IPS-18a (cell line): ENCODE measurements at regions not wholly inside any gene's neighbourhood (a gene's known extent, or its start where the extent isn't known, plus 50 kb on each side); places are given as distances from the start of the nearest gene placed in this dataset.

Experiments used
- H3K27ac ChIP-seq: one replicate; pipeline ENCODE4 v1.5.1; 2013; ENCODE audit warnings: low read length
- H3K27me3 ChIP-seq: one replicate; pipeline ENCODE4 v1.6.1; 2013; ENCODE audit warnings: mild to moderate bottlenecking, low read length; ENCODE audit not compliant: control insufficient read depth, insufficient read depth
- H3K36me3 ChIP-seq: one replicate; pipeline ENCODE4 v1.6.1; 2013; ENCODE audit warnings: low read depth, low read length; ENCODE audit not compliant: control insufficient read depth
- H3K4me1 ChIP-seq: one replicate; pipeline ENCODE4 v1.6.1; 2013; ENCODE audit warnings: low read depth, low read length; ENCODE audit not compliant: control insufficient read depth
- H3K4me3 ChIP-seq: one replicate; pipeline ENCODE4 v1.5.1; 2013; ENCODE audit warnings: low read length
- H3K9ac ChIP-seq: one replicate; pipeline ENCODE4 v1.6.1; 2013; ENCODE audit warnings: mild to moderate bottlenecking, low read length, moderate library complexity
- H3K9me3 ChIP-seq: one replicate; pipeline ENCODE4 v1.6.1; 2013; ENCODE audit warnings: low read depth, low read length; ENCODE audit not compliant: control insufficient read depth

DNA sequence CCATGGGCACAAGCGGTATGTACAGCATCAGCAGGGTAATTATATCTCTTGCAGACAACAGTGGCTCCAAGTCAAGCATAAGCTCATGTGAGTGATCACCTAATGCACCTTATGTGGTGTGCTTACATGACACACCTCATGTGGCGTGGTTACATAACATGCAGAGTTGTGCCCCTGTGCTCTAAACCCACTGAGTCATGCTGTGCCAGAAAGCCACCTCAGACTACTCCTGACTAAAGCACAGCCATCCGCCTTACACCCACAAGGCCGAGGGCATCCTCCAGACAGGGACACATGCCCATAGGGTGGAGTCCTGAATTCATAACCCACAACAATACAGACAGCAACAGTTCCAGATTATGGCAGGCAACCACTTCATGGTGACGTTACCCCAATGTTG, 163.7 kb upstream of the SLC30A5 start:
- H3K4me1 ChIP-seq = peaks cover under 1% of the 10 kb centered on the region
- no peak overlapping the region for H3K9ac ChIP-seq
- no peaks in the 10 kb centered on the region for H3K27me3 ChIP-seq
- H3K4me3 ChIP-seq = no peak overlapping the region
- no peaks in the 10 kb centered on the region for H3K36me3 ChIP-seq
- H3K27ac ChIP-seq = no peak overlapping the region
- peaks cover 26% of the 10 kb centered on the region for H3K9me3 ChIP-seq

DNA sequence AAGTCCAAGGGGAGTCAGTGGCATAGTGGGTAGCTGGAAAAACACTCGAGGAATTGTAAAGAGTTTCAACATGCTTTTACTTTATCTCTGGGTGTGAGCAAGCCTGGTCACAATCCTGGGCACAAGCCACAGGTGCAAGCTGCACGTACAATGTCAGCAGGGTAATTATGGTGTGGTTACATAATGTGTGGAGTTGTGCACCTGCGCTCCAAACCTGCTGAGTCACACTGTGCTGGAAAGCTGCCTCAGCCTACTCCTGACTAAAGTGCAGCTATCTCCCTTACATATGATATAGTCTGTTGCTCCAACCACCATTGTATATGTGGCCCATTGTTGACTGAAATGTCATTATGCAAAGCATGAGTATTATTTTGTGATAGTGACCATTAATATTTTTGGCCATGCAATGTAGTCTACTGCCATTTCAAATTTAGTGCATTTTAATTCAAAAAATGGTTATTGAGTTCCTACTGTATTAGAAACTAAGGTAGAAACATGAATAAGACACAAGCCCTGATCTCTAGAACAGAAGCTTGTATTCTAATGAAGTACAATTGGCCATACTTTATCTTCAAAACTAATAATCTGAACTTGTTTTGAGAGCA, 160.9 kb upstream of the SLC30A5 start:
- Histone ChIP-seq H3K4me3 (no peak overlapping the region), H3K36me3 (no peaks in the 10 kb centered on the region), H3K27ac (no peak overlapping the region), H3K4me1 (no peaks in the 10 kb centered on the region), H3K27me3 (no peaks in the 10 kb centered on the region), H3K9ac (no peak overlapping the region), H3K9me3 (peaks cover 26% of the 10 kb centered on the region)

DNA sequence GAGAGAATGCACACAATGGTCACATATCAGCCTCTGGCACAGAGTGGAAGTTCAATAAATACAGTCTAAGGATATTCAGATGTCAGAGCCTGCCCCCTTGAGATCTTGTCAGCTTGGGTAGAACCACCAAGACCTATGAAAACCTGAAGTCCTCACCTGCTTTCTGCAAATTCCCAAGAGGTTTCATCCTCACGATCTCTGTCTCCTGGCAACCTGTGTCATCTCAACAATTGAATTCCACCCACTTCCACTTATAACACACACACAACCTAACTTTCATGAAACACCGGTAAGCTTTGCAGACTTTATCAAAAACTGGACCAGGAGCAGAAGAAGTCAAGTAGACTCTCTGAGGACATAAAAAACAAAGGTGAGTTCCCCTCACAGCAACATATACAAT, 151.6 kb upstream of the SLC30A5 start:
- no peak overlapping the region for H3K27ac ChIP-seq
- H3K9ac ChIP-seq = no peak overlapping the region
- H3K4me1 ChIP-seq = no peaks in the 10 kb centered on the region
- H3K27me3 ChIP-seq = no peaks in the 10 kb centered on the region
- H3K9me3 ChIP-seq = no peaks in the 10 kb centered on the region
- H3K36me3 ChIP-seq = no peaks in the 10 kb centered on the region
- no peak overlapping the region for H3K4me3 ChIP-seq

DNA sequence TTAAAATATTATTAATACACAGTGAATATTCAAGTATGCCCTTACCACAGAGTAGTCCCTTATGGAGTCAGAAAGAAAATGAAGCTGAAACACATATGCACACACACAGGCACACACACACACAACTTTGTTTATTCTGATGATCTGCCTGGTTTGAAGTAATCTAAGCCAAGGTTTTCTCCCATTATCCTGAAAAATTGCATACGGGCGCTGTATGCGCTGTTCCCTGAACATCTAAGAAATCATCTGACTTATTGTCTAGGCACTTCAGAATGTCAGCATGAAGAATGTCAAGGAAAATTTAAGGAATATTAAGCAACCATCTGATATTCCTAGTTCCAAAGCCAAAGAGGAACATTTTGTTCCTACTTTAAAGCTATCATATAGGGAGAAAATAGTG, 147.1 kb upstream of the SLC30A5 start:
- H3K4me1 ChIP-seq = peaks cover 3% of the 10 kb centered on the region
- no peak overlapping the region for H3K27ac ChIP-seq
- no peak overlapping the region for H3K4me3 ChIP-seq
- H3K36me3 ChIP-seq = no peaks in the 10 kb centered on the region
- H3K9ac ChIP-seq = no peak overlapping the region
- no peaks in the 10 kb centered on the region for H3K27me3 ChIP-seq
- H3K9me3 ChIP-seq = no peaks in the 10 kb centered on the region

DNA sequence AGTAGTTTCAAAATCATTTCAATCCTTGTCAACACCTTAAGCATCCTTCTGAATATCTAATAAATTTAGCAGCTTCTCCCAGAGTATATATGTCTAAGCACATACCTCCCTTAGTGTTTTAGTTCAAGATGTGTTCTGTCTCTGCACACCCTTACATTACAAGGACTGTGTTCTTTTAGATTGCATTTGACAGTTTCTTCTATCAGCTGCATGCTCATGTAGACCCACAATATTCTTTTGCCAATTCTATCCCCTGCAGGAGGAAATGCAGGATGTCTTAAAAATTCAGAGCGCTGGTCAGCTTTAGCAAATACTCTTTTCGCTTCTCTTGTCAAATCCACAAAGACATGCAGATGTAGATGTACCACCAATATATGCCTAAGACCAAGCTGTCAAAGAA, 145.8 kb upstream of the SLC30A5 start:
- H3K4me1 ChIP-seq = peaks cover 3% of the 10 kb centered on the region
- H3K27ac ChIP-seq = no peak overlapping the region
- H3K27me3 ChIP-seq = no peaks in the 10 kb centered on the region
- H3K9me3 ChIP-seq = no peaks in the 10 kb centered on the region
- no peak overlapping the region for H3K4me3 ChIP-seq
- no peaks in the 10 kb centered on the region for H3K36me3 ChIP-seq
- H3K9ac ChIP-seq = no peak overlapping the region

DNA sequence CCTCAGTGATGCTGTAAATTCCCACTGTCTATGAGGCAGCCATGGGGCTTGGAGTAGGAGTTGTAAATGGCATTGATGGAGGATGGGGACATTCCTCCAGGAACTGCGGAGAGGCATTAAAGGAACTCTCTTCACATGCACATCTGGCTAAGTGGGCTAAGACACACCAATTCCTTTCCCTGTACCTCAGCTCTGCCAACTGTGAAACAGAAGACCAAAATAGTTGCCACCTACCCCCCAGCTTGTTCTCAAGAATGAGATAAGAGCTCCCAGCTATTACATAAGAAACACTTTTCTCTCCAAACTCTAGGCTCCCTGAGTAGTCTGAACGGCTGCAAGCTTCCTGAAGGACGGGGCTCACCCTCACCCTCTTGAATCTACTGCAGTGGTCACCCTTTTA, 144.6 kb upstream of the SLC30A5 start:
- H3K9ac ChIP-seq = no peak overlapping the region
- H3K9me3 ChIP-seq = no peaks in the 10 kb centered on the region
- H3K4me3 ChIP-seq = no peak overlapping the region

DNA sequence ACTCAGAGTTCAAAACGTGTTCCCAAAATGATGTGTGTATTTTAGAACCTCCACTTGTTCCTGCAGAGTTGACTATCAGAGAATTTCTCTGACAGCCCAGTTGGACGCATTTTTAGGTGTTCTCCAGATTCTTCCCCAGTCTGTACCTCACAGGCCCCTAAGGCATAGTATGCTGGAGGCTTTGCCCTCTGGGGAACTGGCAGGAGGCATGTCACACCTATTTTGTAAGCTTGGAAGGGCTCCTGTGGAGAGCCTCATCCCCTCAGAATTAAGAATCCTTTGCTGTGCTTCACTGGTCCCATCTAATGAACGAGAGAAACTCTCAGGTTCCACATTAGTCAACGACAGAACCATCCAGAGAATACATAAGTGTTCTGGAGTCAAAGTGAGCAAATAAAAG, 144.1 kb upstream of the SLC30A5 start:
- H3K4me3 ChIP-seq = no peak overlapping the region
- H3K36me3 ChIP-seq = no peaks in the 10 kb centered on the region
- no peak overlapping the region for H3K27ac ChIP-seq
- peaks cover 3% of the 10 kb centered on the region for H3K4me1 ChIP-seq
- H3K9ac ChIP-seq = no peak overlapping the region
- H3K27me3 ChIP-seq = no peaks in the 10 kb centered on the region
- no peaks in the 10 kb centered on the region for H3K9me3 ChIP-seq

More for the DNA sequence above, 144.6 kb upstream of the SLC30A5 start:
- Histone ChIP-seq H3K27me3 (no peaks in the 10 kb centered on the region), H3K36me3 (no peaks in the 10 kb centered on the region), H3K27ac (no peak overlapping the region), H3K4me1 (peaks cover 3% of the 10 kb centered on the region)

DNA sequence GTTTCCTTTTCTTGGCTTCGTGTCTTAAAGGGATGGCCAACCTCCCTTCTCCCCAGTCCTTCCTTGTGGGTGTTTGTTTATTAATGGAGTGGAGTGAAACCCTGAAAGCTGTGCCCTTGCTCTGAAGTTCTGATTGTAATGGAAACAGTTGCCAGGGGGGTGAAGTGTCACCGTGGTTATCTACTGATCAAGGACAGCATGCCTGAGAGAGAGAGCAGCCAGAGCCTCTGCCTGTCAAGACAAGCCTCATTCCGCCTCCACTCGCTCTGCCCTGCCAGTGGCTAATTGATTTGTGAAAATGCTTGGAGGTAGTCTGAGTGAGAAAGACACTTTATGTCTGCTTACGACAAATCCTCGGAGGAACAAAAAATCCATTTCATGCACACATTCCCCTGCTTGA, 143.7 kb upstream of the SLC30A5 start:
- H3K4me3 ChIP-seq = no peak overlapping the region
- no peaks in the 10 kb centered on the region for H3K36me3 ChIP-seq
- no peaks in the 10 kb centered on the region for H3K9me3 ChIP-seq
- H3K27me3 ChIP-seq = no peaks in the 10 kb centered on the region
- H3K4me1 ChIP-seq = peaks cover 3% of the 10 kb centered on the region
- H3K27ac ChIP-seq = no peak overlapping the region
- H3K9ac ChIP-seq = no peak overlapping the region

DNA sequence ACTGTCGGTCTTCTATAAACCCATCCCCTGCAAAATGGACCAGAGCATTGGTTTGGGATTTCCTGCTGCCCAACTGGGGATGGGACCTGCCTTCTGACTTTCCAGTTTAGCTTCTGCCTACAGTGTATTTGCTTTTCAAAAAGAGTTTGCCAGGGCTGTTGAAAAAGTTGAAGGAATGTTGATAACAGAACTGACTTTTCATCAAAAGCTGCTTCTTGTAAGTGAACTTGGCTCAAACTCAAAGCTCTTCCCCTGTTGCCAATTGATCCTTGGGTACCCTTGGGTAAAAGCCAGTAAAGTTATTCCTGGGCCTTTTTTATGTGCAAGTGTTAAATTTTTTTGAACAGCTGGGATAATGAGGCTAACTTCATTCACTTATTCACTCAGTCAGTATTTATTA, 142.9 kb upstream of the SLC30A5 start:
- Histone ChIP-seq H3K4me1 (peaks cover 3% of the 10 kb centered on the region), H3K9me3 (no peaks in the 10 kb centered on the region), H3K27me3 (no peaks in the 10 kb centered on the region), H3K36me3 (no peaks in the 10 kb centered on the region), H3K9ac (no peak overlapping the region), H3K27ac (no peak overlapping the region), H3K4me3 (no peak overlapping the region)

DNA sequence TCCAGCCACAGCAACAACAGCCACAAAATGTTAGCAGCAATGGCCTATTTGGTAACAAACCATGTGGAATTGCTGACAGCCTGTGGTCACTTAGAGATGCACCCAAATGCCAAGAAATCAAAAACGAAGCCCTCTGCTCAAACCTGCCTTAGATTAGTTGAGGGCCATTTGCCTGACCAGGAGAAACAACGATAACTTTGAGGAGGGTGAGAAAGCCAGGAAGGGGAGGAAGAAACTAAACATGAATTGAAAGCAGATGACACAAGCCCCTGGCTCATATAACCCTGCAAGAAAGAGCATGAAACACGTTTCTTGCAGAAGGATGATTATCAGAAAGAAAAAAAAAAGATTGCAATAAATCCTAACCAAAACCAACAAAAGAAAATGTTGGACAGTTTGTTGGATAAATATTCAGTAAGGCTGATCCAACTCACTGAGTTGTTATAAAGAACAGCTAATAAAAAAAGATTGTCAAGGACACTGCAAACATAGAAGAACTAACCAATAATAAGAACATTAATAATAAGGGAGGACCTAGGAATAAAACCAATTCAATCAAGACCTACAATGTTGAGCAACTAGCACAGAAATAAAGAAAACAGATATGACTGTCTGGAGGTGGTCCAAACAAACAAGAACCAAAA, 140.5 kb upstream of the SLC30A5 start:
- peaks cover 3% of the 10 kb centered on the region for H3K4me1 ChIP-seq
- no peak overlapping the region for H3K9ac ChIP-seq
- no peaks in the 10 kb centered on the region for H3K9me3 ChIP-seq
- no peaks in the 10 kb centered on the region for H3K27me3 ChIP-seq
- no peak overlapping the region for H3K27ac ChIP-seq
- no peak overlapping the region for H3K4me3 ChIP-seq
- H3K36me3 ChIP-seq = no peaks in the 10 kb centered on the region

DNA sequence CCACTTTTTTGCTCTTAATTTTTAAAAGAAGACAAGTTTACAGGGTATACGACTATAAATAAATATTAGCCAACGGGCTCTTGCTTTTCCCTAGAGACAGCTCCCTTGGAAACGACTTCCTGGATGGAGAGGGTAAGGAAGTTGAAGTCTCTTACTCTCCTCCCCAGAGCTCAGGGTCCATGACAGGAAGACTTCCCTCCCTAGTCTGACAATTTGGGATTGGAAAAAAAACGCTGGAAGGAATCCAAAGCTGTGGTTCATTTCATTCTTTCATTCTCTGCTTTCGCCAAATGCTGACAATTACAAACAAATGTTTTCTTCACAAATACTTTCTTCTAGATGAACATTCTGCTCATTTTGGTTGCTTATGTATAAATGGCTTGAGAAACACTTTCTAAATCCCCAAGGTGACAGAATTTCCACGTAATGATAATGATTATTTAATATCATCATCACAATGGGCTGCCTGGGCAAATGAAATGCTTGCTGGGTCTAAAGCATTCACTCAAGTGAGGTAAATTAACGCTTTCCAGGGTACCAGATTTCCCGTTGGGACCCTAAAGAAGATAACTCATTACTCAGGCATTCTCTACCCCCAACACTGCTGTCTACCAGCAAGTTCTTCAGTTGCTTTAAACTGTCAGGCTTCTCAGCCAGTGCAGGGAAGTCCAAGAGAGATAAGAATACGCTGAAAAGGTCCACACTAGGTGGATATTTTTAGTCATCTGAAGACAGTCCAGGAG, 139.8 kb upstream of the SLC30A5 start:
- no peak overlapping the region for H3K4me3 ChIP-seq

DNA sequence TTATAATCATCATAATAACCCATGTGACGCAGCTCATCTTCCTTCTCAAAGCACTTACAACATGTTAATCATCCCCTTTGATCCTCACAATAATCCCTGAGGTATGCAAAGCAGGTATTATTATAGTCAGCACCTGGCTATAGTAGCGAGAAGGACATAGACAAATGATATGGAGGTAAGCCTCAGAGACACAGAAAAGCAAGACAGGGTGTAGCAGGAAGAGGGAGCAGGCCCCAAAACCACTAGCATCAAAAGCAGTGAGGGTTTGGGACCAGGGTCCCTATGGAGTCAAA, 139.2 kb upstream of the SLC30A5 start:
- Histone ChIP-seq H3K4me1 (no peaks in the 10 kb centered on the region), H3K36me3 (no peaks in the 10 kb centered on the region), H3K9ac (no peak overlapping the region), H3K4me3 (no peak overlapping the region), H3K9me3 (no peaks in the 10 kb centered on the region), H3K27me3 (no peaks in the 10 kb centered on the region), H3K27ac (no peak overlapping the region)

More for the DNA sequence above, 139.8 kb upstream of the SLC30A5 start:
- Histone ChIP-seq H3K4me1 (peaks cover 3% of the 10 kb centered on the region), H3K9me3 (no peaks in the 10 kb centered on the region), H3K27me3 (no peaks in the 10 kb centered on the region), H3K27ac (no peak overlapping the region), H3K36me3 (no peaks in the 10 kb centered on the region), H3K9ac (no peak overlapping the region)
